SU-DHL-6 (cell line): ENCODE measurements at regions not wholly inside any gene's neighbourhood (a gene's known extent, or its start where the extent isn't known, plus 50 kb on each side); places are given as distances from the start of the nearest gene placed in this dataset.

Source experiments
- EZH2phosphoT487 ChIP-seq: fragments of 200-600 bp; sonication (generic), shearing (Covaris generic); conservative IDR thresholded peaks from 2 replicates; pipeline ENCODE4 v1.6.1; 2018; ENCODE audit warnings: mild to moderate bottlenecking, antibody characterized with exemption, low read length, moderate library complexity, mixed read lengths
- TF ChIP-seq, protein P1 (sequence below): fragments of 200-600 bp; sonication (generic); IDR thresholded peaks from one replicate; pipeline ENCODE4 v1.5.1; 2017; ENCODE audit warnings: antibody characterized with exemption, mild to moderate bottlenecking, low read length, moderate library complexity; ENCODE audit not compliant: insufficient read depth, poor library complexity, severe bottlenecking

GRCh38 chr11:45361551-45361950, 75.4 kb upstream of the SYT13 start:
- TF ChIP-seq, protein P1, sequence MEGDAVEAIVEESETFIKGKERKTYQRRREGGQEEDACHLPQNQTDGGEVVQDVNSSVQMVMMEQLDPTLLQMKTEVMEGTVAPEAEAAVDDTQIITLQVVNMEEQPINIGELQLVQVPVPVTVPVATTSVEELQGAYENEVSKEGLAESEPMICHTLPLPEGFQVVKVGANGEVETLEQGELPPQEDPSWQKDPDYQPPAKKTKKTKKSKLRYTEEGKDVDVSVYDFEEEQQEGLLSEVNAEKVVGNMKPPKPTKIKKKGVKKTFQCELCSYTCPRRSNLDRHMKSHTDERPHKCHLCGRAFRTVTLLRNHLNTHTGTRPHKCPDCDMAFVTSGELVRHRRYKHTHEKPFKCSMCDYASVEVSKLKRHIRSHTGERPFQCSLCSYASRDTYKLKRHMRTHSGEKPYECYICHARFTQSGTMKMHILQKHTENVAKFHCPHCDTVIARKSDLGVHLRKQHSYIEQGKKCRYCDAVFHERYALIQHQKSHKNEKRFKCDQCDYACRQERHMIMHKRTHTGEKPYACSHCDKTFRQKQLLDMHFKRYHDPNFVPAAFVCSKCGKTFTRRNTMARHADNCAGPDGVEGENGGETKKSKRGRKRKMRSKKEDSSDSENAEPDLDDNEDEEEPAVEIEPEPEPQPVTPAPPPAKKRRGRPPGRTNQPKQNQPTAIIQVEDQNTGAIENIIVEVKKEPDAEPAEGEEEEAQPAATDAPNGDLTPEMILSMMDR = no peak
- no peak for TF ChIP-seq EZH2phosphoT487
